GDM1 (cell line): ENCODE measurements at regions not wholly inside any gene's neighbourhood (a gene's known extent, or its start where the extent isn't known, plus 50 kb on each side); places are given as distances from the start of the nearest gene placed in this dataset.
A peak's percentile ranks its signal among the peaks of the same experiment; 100 is the strongest.

Experiments used
- DNase-seq: peaks from one replicate; lab custom pipeline; 2025; lab: John Stamatoyannopoulos, UW

- DNase-seq: no peak
Observed at GRCh38 chr11:119490253-119491006, 67.5 kb upstream of the THY1 start.

GRCh38 chr11:119489087-119489486 is 66.1 kb upstream of the THY1 start:
- no peak for DNase-seq

- no peak for DNase-seq
Observed at GRCh38 chr11:119488256-119488995, 65.5 kb upstream of the THY1 start.

GRCh38 chr11:119486691-119487259 is 63.8 kb upstream of the THY1 start:
- DNase-seq: no peak

- DNase-seq: no peak
Observed at GRCh38 chr11:119486016-119486415, 63.0 kb upstream of the THY1 start.

- DNase-seq: no peak
Observed at GRCh38 chr11:119484741-119485605, 62.0 kb upstream of the THY1 start.

- DNase-seq: no peak
Observed at GRCh38 chr11:119483881-119484371, 61.0 kb upstream of the THY1 start.

- no peak for DNase-seq
Observed at GRCh38 chr11:119483341-119483880, 60.4 kb upstream of the THY1 start.

- DNase-seq: no peak
Observed at GRCh38 chr11:119482521-119483011, 59.6 kb upstream of the THY1 start.

GRCh38 chr11:119481667-119482400 is 58.9 kb upstream of the THY1 start:
- no peak for DNase-seq

GRCh38 chr11:119481021-119481666 is 58.2 kb upstream of the THY1 start:
- DNase-seq: peak; percentile 10

- no peak for DNase-seq
Observed at GRCh38 chr11:119480380-119481020, 57.5 kb upstream of the THY1 start.

GRCh38 chr11:119479685-119480275 is 56.8 kb upstream of the THY1 start:
- DNase-seq: no peak

GRCh38 chr11:119478711-119479285 is 55.8 kb upstream of the THY1 start:
- DNase-seq: no peak

- DNase-seq: no peak
Observed at GRCh38 chr11:119476666-119477331, 53.8 kb upstream of the THY1 start.

- DNase-seq: no peak
Observed at GRCh38 chr11:119476038-119476437, 53.1 kb upstream of the THY1 start.

GRCh38 chr11:119474682-119475596 is 52.0 kb upstream of the THY1 start:
- DNase-seq: peak; percentile 33
